ENCODE measurements at regions not wholly inside any gene's neighbourhood (a gene's known extent, or its start where the extent isn't known, plus 50 kb on each side); places are given as distances from the start of the nearest gene placed in this dataset.

DNA sequence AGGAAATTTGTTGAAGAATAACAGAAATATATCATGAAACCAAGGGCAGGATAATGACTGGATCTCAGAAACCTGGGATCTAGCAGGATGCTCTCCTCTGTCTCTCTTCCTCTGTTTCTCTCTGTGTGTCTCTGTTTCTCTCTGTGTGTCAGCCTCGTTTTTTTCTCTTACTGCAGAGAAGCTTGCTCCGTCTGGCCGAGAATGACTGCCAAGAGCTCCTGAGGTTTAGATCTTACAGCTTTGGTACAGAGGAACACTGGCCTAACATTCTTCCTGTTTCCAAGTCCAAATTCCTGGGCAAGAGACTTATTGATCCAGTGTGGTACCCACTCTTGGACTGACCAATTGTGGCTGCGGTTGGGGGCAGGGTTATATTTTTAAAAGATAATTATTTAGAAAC, 564.0 kb downstream of the XPNPEP1 start:
- no peak overlapping the region for H2BK5ac ChIP-seq (ENCODE audit: low read depth, low read length)
- no peaks in the 10 kb centered on the region for H3K9me3 ChIP-seq (ENCODE audit: insufficient read depth in 2 of 2, low read depth in 1 of 2, low read length in 1 of 2)
- DNase-seq (ENCODE audit: low read depth in 1 of 2, low spot score in 2 of 2), result no peak
- H3K4me1 ChIP-seq (replicated peaks in 1 of 4; ENCODE audit: control insufficient read depth in 3 of 4, insufficient read depth in 4 of 4, low read length in 3 of 4), result no peaks in the 10 kb centered on the region
- no peaks in the 10 kb centered on the region for H3K79me1 ChIP-seq (ENCODE audit: low read depth, low read length)
- no peak overlapping the region for H2AK5ac ChIP-seq (ENCODE audit: low read depth, low read length)
- POLR2A ChIA-PET (ENCODE audit: partially characterized antibody), result no interaction called here
- no peak overlapping the region for H3K4me3 ChIP-seq (ENCODE audit: extremely low read depth in 1 of 4, insufficient read depth in 2 of 4, low read depth in 3 of 4, low read length in 4 of 4)
- no peak overlapping the region for H2BK20ac ChIP-seq (ENCODE audit: low read length)
- no peak overlapping the region for H4K5ac ChIP-seq (ENCODE audit: insufficient read length, low read depth, low read length)
- no peaks in the 10 kb centered on the region for H4K20me1 ChIP-seq (replicated peaks in 1 of 2; ENCODE audit: control insufficient read depth in 1 of 2, insufficient read depth in 2 of 2, low read length in 2 of 2)
- no peak overlapping the region for H3K23ac ChIP-seq (ENCODE audit: insufficient read length)
- H2BK120ac ChIP-seq (replicated peaks; ENCODE audit: low read depth, low read length), result no peak overlapping the region
- CTCF ChIA-PET (ENCODE audit: partially characterized antibody), result interaction anchor here (1.0 kb wide), 1 partner anchor 22 kb away, joined by 3 read pairs; no protein-coding TSS in a partner anchor
- no peak overlapping the region for H3K27ac ChIP-seq (ENCODE audit: low read depth, low read length)
- H3K9ac ChIP-seq (replicated peaks in 1 of 4; ENCODE audit: extremely low read depth in 1 of 4, low read depth in 3 of 4, low read length in 3 of 4), result no peak overlapping the region
- no peak overlapping the region for H4K91ac ChIP-seq (replicated peaks; ENCODE audit: insufficient read length, low read length)
- no peak for TF ChIP-seq CBX8 (IDR thresholded peaks at IDR 0.05; ENCODE audit: borderline replicate concordance, low read depth, low read length)
- TF ChIP-seq GABPA (IDR thresholded peaks at IDR 0.05; ENCODE audit: borderline replicate concordance, insufficient read depth, low read length), result no peak
- TF ChIP-seq CHD1 (IDR thresholded peaks at IDR 0.05; ENCODE audit: low read depth, low read length), result no peak
- TF ChIP-seq JUN (IDR thresholded peaks at IDR 0.05; ENCODE audit: low read depth, low read length), result no peak
- no peak for TF ChIP-seq CBX5 (IDR thresholded peaks at IDR 0.05; ENCODE audit: low read depth, low read length)
- TF ChIP-seq EP300 (IDR thresholded peaks at IDR 0.05; ENCODE audit: borderline replicate concordance in 1 of 2, low read depth in 2 of 2, low read length in 2 of 2), result no peak
- TF ChIP-seq GTF2F1 (IDR thresholded peaks at IDR 0.05; ENCODE audit: borderline replicate concordance, low read depth, low read length), result no peak
- TF ChIP-seq SP4 (IDR thresholded peaks at IDR 0.05; ENCODE audit: low read length), result no peak
- TF ChIP-seq TAF7 (optimal IDR thresholded peaks at IDR 0.05; ENCODE audit: borderline replicate concordance, low read depth, low read length), result no peak
- no peak for TF ChIP-seq SIN3A (conservative IDR thresholded peaks at IDR 0.05 in 1 of 2, IDR thresholded peaks at IDR 0.05 in 1 of 2; ENCODE audit: low read depth in 1 of 2, low read length in 2 of 2)
- TF ChIP-seq HDAC2 (IDR thresholded peaks at IDR 0.05; ENCODE audit: borderline replicate concordance in 1 of 2, low read depth in 2 of 2, low read length in 2 of 2), result no peak
- no peak for TF ChIP-seq POLR2A (IDR thresholded peaks at IDR 0.05; ENCODE audit: control extremely low read depth in 1 of 2, low read depth in 2 of 2, low read length in 2 of 2)
- no peak for TF ChIP-seq CHD2 (IDR thresholded peaks at IDR 0.05; ENCODE audit: low read length)
- TF ChIP-seq KDM4A (IDR thresholded peaks at IDR 0.05; ENCODE audit: low read depth, low read length, severe bottlenecking), result no peak
- H3K18ac ChIP-seq (ENCODE audit: extremely low read depth, low read length), result no peak overlapping the region
- H2BK12ac ChIP-seq (ENCODE audit: low read depth, low read length), result no peak overlapping the region
- H3K56ac ChIP-seq (replicated peaks; ENCODE audit: insufficient read length, low read depth, low read length), result no peak overlapping the region
- 81% methylated on average over 4 of the region's 4 CpGs; no CpG with 5 or more reads in 1 of the 2 experiments for WGBS, 2 experiments (ENCODE audit: extremely low coverage in 1 of 2, insufficient coverage in 1 of 2, insufficient read length in 1 of 2, insufficient replicate concordance in 2 of 2, low coverage in 1 of 2, low lambda C conversion rate in 2 of 2, missing lambda C conversion rate in 1 of 2)
- H3K79me2 ChIP-seq (ENCODE audit: control insufficient read depth in 1 of 2, insufficient read depth in 2 of 2, low read length in 2 of 2), result no peaks in the 10 kb centered on the region
- H2AFZ ChIP-seq (ENCODE audit: low read length), result no peak overlapping the region
- no peak overlapping the region for H2BK15ac ChIP-seq (ENCODE audit: low read length)
- H3K36me3 ChIP-seq (ENCODE audit: control insufficient read depth in 2 of 4, insufficient read depth in 4 of 4, low read length in 3 of 4), result no peaks in the 10 kb centered on the region
- H3K4me2 ChIP-seq (ENCODE audit: insufficient read depth in 1 of 2, low read depth in 2 of 2, low read length in 2 of 2), result no peak overlapping the region
- no peak overlapping the region for H3K4ac ChIP-seq (replicated peaks; ENCODE audit: insufficient read length, low read depth, low read length)
- H3K27me3 ChIP-seq (replicated peaks in 1 of 4; ENCODE audit: control insufficient read depth in 3 of 4, extremely low read depth in 1 of 4, insufficient read depth in 3 of 4, low read length in 3 of 4), result no peaks in the 10 kb centered on the region
- H3K23me2 ChIP-seq (ENCODE audit: low read depth, low read length), result no peaks in the 10 kb centered on the region
- no peak for FAIRE-seq
- no peak overlapping the region for H3K14ac ChIP-seq (ENCODE audit: insufficient read length)
- no peak overlapping the region for H4K8ac ChIP-seq (ENCODE audit: extremely low read depth, insufficient read depth, low read length)
